NCI-H1092 (cell line): ENCODE measurements at regions not wholly inside any gene's neighbourhood (a gene's known extent, or its start where the extent isn't known, plus 50 kb on each side); places are given as distances from the start of the nearest gene placed in this dataset.
"Not testable (repeated sequence)": the region's sequence is repeated elsewhere in the genome, so short reads cannot be mapped to it uniquely, and the experiment has no call there.

Experiments
- DNase-seq: peaks from one replicate; lab custom pipeline; 2025; lab: John Stamatoyannopoulos, UW

DNA sequence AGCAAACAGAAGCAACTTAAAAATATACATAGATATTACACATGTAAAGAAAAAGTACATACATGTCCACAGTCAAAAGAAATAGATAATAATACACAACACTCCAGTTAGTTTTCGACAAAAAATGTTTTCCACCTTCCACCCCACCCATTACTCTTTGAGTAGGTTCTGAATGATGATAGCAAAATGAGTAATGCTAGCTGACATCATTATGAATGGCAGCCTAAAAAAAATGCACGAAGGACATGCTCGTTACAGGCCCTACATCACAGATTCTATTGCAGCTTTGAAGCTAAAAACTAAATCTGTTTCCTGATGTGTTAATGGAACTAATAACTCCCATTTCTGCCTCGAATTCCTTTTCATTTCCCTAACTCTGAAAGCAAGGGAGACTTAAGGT lies 578.7 kb upstream of the NETO1 start:
- no peak for DNase-seq

GRCh38 chr18:73431620-73432019 lies 563.8 kb upstream of the NETO1 start:
- no peak for DNase-seq

DNA sequence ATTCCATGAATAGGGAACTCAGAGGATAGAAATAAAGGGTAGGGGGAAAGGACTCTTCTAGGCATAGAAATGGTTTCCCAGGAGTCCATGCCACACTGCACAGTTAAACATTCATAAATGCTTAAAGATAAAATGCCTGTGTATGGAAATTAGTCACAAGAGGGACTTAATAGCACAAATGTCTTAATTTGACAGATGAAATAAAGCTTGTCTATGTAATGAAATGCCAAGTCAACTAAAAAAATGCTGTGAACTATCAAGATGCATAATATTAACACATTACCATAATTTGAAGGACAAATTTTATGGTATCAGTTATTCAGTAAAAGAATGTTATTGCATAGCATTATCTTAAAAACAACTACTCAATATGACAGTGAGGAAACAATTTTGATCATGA lies 553.2 kb upstream of the NETO1 start:
- DNase-seq, result no peak

- DNase-seq, result no peak
Measured at GRCh38 chr18:73419531-73419930, 551.7 kb upstream of the NETO1 start.

DNA sequence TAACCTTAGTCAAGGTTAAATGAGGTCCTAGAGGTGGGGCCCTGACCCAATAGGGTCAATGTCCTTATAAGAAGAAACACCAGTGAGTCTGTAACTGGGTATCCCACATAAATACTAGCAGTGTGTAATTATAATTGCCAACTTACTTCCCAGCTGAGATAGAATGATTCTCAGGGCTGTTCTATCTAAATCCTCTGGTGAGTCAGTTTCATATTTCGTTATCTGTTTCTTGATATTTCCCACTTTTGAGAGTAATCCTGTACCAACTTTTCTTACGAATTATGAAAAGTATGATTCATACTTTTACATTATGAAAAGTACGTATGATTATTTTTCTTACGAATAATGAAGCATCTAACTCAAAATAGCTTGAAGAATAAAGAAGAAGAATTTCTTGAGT lies 546.8 kb upstream of the NETO1 start:
- no peak for DNase-seq

DNA sequence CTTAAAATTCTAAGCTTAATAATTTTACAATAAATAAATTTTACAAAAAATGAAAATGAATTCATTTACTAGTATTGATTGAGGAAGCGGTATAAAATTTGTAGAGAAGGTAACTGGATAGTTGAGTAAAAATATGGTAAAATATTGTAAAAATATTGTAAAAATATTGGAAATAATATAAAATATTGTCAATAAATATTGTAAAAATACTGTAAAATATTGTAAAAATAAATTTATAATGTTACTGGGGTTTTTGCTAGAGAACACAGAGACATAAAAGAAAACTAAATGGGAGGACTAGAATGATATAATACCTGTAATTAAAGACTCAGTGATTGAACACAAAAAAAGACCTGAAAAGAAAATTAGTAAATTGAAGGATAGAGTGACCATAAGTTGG lies 546.3 kb upstream of the NETO1 start:
- DNase-seq, result no peak

GRCh38 chr18:73409242-73409641 lies 541.5 kb upstream of the NETO1 start:
- DNase-seq, result no peak

DNA sequence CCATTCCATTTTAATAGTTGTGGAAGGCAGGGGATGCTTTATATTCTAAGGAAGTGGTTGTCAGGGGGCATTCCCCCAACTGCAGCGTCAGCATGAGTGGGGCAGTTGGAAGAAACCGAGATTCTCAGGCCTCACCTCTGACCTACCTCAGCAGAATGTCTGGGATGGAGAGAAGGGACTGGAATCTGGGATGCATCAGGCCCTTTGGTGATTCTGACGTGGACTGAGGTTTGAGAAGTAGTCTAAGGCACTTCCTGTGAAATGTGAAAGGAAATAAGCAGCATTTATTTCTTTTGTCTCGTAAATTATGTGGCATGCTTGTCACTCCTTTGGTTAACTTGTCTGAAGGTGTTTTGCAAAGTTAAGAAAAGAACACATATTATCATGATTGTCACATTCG lies 540.7 kb upstream of the NETO1 start:
- no peak for DNase-seq

DNA sequence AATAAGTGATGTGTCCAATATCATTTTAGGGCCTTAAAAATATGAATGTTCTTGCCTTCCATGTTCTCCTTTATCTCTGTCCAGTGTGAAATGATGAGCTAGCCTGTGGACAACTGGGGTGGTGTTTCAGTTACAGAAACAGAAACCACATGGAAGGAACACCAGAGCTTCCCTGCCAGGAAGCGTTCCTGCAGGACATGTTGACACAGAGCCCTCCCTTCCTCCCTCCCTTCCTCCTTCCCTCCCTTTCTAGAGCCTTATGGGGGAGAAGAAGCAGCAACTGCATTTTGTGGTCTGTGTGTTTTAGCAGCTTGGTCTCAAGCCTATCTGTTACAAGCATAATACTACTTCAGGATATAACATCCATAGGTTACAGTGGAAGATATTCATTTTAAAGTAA lies 539.7 kb upstream of the NETO1 start:
- DNase-seq, result no peak

DNA sequence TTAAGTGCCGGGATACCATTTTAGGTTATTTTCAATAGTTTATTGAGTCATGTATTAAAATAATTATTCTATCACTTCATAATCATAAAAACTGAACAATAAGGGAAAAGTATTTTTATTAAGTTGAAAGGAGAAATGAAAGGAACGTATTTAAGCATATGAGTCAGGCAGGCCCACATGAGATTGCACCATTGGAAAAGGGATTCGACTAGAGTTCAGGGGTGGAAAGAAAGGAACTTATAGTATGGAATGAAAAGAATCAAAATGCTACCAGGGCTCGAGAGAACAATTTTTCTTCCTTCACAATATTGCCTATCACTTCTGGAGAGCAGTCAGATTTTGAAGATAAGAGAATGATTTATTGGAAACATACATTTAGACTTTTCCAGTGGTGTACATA lies 516.5 kb upstream of the NETO1 start:
- DNase-seq, result no peak

- no peak for DNase-seq
Measured at GRCh38 chr18:73381699-73382036, 513.9 kb upstream of the NETO1 start.

DNA sequence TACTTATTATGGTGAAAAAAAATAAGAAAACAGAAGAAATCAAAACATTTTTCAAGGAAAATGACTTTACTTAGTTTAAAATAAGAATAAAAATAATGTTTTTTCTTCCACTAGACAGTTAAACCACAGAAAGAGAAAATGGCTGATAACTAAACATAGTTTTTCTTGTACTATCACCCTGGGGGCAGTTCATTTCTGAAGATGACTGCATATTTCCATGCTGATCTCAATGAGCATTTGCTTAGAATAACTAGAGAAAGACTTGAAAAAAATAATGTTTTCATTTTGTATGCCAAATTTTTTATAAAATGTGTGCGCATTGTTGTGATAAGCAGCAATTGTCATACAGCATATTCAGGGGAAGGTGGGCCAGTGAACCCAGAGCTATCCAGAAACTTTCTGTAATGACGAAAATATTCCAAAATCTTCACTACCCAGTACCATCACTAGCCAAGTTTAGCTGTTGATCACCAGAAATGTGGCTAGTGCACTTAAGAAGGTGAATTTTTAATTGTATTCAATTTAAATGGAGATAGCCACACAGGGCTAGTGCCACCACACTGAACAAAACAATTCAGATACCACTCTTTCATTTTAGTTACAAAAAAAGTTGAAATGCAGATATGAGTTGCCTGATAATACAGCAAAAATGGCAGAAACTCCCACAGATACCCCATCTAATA lies 513.4 kb upstream of the NETO1 start:
- DNase-seq, result no peak

DNA sequence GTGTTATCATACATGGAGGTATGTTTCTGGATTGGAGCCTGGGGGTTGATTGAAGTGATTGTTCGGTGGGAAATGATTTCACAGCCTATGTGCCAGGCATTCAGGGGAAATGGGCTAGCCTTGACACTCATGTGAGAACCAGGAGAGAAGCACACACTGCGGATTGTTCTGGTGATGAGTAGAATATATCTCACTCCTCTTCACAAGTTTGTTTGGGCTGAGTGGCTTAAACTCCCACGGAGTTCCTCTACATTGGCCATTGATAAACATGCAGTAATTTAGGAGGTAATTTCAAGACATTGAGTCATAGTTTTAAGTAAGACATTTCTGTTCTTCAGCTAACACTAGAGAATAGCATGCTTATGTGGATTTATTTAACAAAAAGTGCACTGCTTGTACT lies 498.9 kb upstream of the NETO1 start:
- no peak for DNase-seq

DNA sequence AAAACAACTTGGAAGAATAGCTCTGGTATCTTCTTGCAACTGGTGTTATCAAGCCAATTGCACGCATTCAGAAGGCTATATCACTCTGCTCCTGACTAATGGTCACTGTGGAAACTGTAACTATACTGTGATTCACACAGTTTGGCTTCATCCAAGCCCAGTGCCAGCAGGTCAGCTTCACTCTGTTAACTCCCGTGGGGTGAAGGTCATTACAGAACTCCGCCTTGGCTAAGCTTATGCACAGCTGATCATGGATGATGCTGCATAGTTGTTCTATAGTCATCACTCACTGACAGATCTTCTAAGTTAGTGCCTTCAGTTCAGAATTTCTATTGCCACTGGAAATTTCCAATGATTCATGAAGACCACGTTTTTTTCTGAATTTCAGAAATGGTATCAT lies 497.2 kb upstream of the NETO1 start:
- DNase-seq, result no peak

- DNase-seq, result no peak
Measured at GRCh38 chr18:73355121-73355520, 487.3 kb upstream of the NETO1 start.

GRCh38 chr18:73352546-73352945 lies 484.8 kb upstream of the NETO1 start:
- DNase-seq, result no peak

- DNase-seq, result no peak
Measured at GRCh38 chr18:73340135-73340977, 472.6 kb upstream of the NETO1 start.

DNA sequence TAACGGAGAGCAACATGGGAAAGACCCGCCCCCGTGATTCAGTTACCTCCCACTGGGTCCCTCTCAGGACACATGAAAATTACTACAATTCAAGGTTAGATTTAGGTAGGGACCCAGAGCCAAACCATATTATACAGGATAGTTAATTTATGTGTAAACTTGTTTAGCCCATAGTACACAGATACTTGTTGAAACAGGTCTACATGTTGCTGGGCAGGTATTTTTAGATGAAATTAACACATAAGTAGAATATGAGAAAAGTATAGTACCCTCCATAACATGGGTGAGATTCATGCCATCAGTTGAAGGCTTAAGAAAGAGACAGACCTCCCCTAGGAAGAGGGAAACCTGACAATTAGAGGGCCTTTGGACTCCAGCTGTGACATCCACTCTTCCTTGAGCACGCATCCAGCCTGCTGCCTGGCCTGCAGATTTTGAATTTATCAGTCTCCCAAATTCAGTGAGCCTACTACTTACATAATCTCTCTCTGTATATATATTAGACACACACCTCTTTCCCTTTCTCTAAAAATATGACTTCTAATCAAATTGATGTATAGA lies 463.5 kb upstream of the NETO1 start:
- no peak for DNase-seq

GRCh38 chr18:73330106-73330505 lies 462.3 kb upstream of the NETO1 start:
- not testable (repeated sequence) for DNase-seq

DNA sequence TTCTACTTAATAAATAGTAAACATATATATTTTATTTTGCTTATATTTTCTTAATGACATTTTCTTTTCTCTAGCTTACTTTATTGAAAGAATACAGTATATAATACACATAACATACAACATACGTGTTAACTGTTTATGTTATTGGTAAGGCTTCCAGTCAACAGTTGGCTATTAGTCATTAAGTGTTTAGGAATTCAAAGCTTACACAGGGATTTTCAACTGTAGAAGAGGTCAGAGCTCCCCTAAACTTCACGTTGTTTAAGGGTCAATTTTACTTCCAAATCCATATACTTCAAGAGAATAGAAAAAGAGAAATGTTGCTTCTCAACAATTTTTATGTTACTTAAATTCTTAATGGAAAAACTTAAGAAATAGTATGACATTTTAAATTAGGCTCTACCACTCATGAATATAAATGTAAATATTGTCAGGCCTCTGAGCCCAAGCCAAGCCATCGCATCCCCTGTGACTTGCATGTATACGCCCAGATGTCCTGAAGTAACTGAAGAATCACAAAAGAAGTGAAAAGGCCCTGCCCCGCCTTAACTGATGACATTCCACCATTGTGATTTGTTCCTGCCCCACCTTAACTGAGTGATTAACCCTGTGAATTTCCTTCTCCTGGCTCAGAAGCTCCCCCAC lies 456.5 kb upstream of the NETO1 start:
- not testable (repeated sequence) for DNase-seq

DNA sequence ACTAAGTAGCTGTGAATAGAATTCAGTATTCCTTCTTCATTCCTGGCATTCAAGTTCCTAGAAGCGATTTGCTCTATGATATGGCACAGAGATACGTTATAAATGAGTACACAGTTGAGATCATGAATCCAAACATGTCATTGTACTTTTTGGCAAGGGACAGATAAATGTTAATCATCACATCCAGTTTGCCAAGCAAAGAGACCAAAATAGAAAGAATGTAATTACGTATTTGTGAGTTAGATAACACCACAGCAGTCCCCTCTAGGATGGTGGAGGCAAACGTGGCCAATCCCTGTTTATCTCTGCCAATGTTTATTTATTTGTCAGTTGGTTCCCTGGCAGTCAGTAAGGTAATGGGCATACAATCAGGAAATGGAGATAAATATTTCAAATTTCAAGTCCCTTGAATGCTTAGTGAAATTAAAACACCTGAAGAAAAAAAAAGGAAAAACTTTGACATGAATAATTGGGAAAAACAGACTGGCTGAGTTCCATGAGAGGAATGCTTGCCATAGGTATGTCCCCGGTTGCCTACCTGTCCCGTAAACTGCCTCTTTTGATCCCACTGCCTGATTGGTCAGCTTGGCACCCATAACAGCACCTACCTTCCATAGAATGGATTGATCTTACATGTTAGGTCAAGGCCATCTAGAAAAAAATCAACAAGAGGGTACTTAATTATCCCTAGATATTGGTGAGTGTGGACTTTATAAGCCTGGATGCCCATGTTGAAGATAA lies 451.1 kb upstream of the NETO1 start:
- DNase-seq, result no peak

- DNase-seq, result no peak
Measured at GRCh38 chr18:73316513-73316912, 448.7 kb upstream of the NETO1 start.
